H1 (cell line): ENCODE measurements at regions not wholly inside any gene's neighbourhood (a gene's known extent, or its start where the extent isn't known, plus 50 kb on each side); places are given as distances from the start of the nearest gene placed in this dataset.

ENCODE experiments used
- CTCF ChIA-PET: fragments of 300-600 bp; sonication (Branson Sonifier 250); formaldehyde crosslinking; loops from one replicate; lab custom pipeline; 2021; ENCODE audit not compliant: partially characterized antibody; lab: Charles Lee
- POLR2A ChIA-PET: fragments of 300-600 bp; sonication (Branson Sonifier 250); formaldehyde crosslinking; loops from one replicate; lab custom pipeline; 2021; ENCODE audit warnings: inconsistent platforms; ENCODE audit not compliant: partially characterized antibody; lab: Charles Lee
- DNase-seq, 2 experiments: peaks; one replicate each; pipeline versions ENCODE4 v3.0.0 to v3.0.0-alpha.2; 2010 to 2022; ENCODE audit warnings: low spot score in 2 of 2, low read depth in 1 of 2, mixed read lengths in 1 of 2
- FAIRE-seq: peaks from 2 replicates; lab custom pipeline; 2011; peaks lifted over from hg19 to GRCh38; lab: Jason Lieb, UNC
- H2AFZ ChIP-seq: 2 replicates; pipeline ENCODE4 v1.8.1; 2012; ENCODE audit warnings: low read length, inconsistent platforms
- H2AK5ac ChIP-seq: 2 replicates; pipeline ENCODE4 v1.6.1; 2013; ENCODE audit warnings: low read depth, low read length
- H2BK120ac ChIP-seq: replicated peaks from 2 replicates; pipeline ENCODE3; 2013; ENCODE audit warnings: low read depth, low read length, inconsistent platforms
- H2BK12ac ChIP-seq: 2 replicates; pipeline ENCODE4 v1.6.1; 2013; ENCODE audit warnings: low read depth, low read length
- H2BK15ac ChIP-seq: 2 replicates; pipeline ENCODE4 v1.6.1; 2013; ENCODE audit warnings: low read length
- H2BK20ac ChIP-seq: 2 replicates; pipeline ENCODE4 v1.6.1; 2013; ENCODE audit warnings: low read length
- H2BK5ac ChIP-seq: 2 replicates; pipeline ENCODE4 v1.6.1; 2013; ENCODE audit warnings: low read depth, low read length
- H3K14ac ChIP-seq: 2 replicates; pipeline ENCODE4 v1.6.1; 2013; ENCODE audit warnings: inconsistent platforms; ENCODE audit not compliant: insufficient read length
- H3K18ac ChIP-seq: 2 replicates; pipeline ENCODE4 v1.6.1; 2013; ENCODE audit warnings: low read length; ENCODE audit errors: extremely low read depth
- H3K23ac ChIP-seq: 2 replicates; pipeline ENCODE4 v1.6.1; 2013; ENCODE audit warnings: inconsistent platforms; ENCODE audit not compliant: insufficient read length
- H3K23me2 ChIP-seq: 2 replicates; pipeline ENCODE4 v1.6.1; 2013; ENCODE audit warnings: low read depth, low read length
- H3K27ac ChIP-seq: 2 replicates; pipeline ENCODE4 v1.6.1; 2011; ENCODE audit warnings: low read depth, low read length, inconsistent platforms
- H3K27me3 ChIP-seq, 4 experiments: replicated peaks in 1 of 4; 1 replicate in 1 of 4; 2 replicates in 3 of 4; pipeline versions ENCODE4 v1.6.1 to v1.8.1; 2011 to 2013; ENCODE audit warnings: low read length in 3 of 4, mild to moderate bottlenecking in 3 of 4, inconsistent platforms in 2 of 4, mixed read lengths in 2 of 4, moderate library complexity in 1 of 4; ENCODE audit not compliant: control insufficient read depth in 3 of 4, insufficient read depth in 3 of 4; ENCODE audit errors: extremely low read depth in 1 of 4
- H3K36me3 ChIP-seq, 4 experiments: 2 replicates each; pipeline versions ENCODE4 v1.6.1 to v1.8.1; 2011 to 2013; ENCODE audit warnings: mild to moderate bottlenecking in 4 of 4, low read length in 3 of 4, moderate library complexity in 2 of 4, control low read depth in 1 of 4, inconsistent platforms in 1 of 4; ENCODE audit not compliant: insufficient read depth in 4 of 4, control insufficient read depth in 2 of 4
- H3K4ac ChIP-seq: replicated peaks from 2 replicates; pipeline ENCODE3; 2013; ENCODE audit warnings: low read length, low read depth, mixed read lengths, inconsistent platforms; ENCODE audit not compliant: insufficient read length
- H3K4me1 ChIP-seq, 4 experiments: replicated peaks in 1 of 4; 1 replicate in 1 of 4; 2 replicates in 3 of 4; pipeline versions ENCODE4 v1.6.1 to v1.8.1; 2011 to 2013; ENCODE audit warnings: low read length in 3 of 4, inconsistent platforms in 2 of 4, mixed read lengths in 1 of 4; ENCODE audit not compliant: insufficient read depth in 4 of 4, control insufficient read depth in 3 of 4
- H3K4me2 ChIP-seq, 2 experiments: 2 replicates each; pipeline versions ENCODE4 v1.6.1 to v1.8.1; 2011 to 2013; ENCODE audit warnings: low read depth in 2 of 2, low read length in 2 of 2, control low read depth in 1 of 2, inconsistent platforms in 1 of 2, mild to moderate bottlenecking in 1 of 2; ENCODE audit not compliant: insufficient read depth in 1 of 2
- H3K4me3 ChIP-seq, 4 experiments: fragments of 200-600, 300-600 bp in 1 of 4; sonication (generic), shearing (Covaris generic), sonication (Bioruptor Twin) in 1 of 4; 2 replicates each; pipeline versions ENCODE4 v1.5.1 to v1.8.1; 2011 to 2016; ENCODE audit warnings: low read length in 4 of 4, low read depth in 3 of 4, control low read depth in 2 of 4, inconsistent platforms in 2 of 4, mild to moderate bottlenecking in 2 of 4, mixed read lengths in 1 of 4, moderate library complexity in 1 of 4; ENCODE audit not compliant: insufficient read depth in 2 of 4; ENCODE audit errors: extremely low read depth in 1 of 4
- H3K56ac ChIP-seq: replicated peaks from 2 replicates; pipeline ENCODE3; 2013; ENCODE audit warnings: low read depth, mild to moderate bottlenecking, mixed read lengths, low read length, inconsistent platforms; ENCODE audit not compliant: insufficient read length
- H3K79me1 ChIP-seq: 2 replicates; pipeline ENCODE4 v1.6.1; 2013; ENCODE audit warnings: low read depth, low read length, control low read depth
- H3K79me2 ChIP-seq, 2 experiments: 2 replicates each; pipeline versions ENCODE4 v1.6.1 to v1.8.1; 2012 to 2013; ENCODE audit warnings: low read length in 2 of 2, mild to moderate bottlenecking in 2 of 2, inconsistent platforms in 1 of 2; ENCODE audit not compliant: insufficient read depth in 2 of 2, control insufficient read depth in 1 of 2
- H3K9ac ChIP-seq, 4 experiments: replicated peaks in 1 of 4; 1 replicate in 1 of 4; 2 replicates in 3 of 4; pipeline versions ENCODE4 v1.6.1 to v1.8.1; 2011 to 2013; ENCODE audit warnings: low read depth in 3 of 4, low read length in 3 of 4, control low read depth in 2 of 4, mild to moderate bottlenecking in 2 of 4, moderate library complexity in 2 of 4, inconsistent platforms in 1 of 4; ENCODE audit errors: extremely low read depth in 1 of 4
- H3K9me3 ChIP-seq, 2 experiments: 2 replicates each; pipeline versions ENCODE4 v1.6.1 to v1.8.1; 2012 to 2013; ENCODE audit warnings: mild to moderate bottlenecking in 2 of 2, moderate library complexity in 2 of 2, control low read depth in 1 of 2, inconsistent platforms in 1 of 2, low read depth in 1 of 2, low read length in 1 of 2, mixed read lengths in 1 of 2; ENCODE audit not compliant: insufficient read depth in 2 of 2
- H4K20me1 ChIP-seq, 2 experiments: replicated peaks in 1 of 2; 2 replicates each; pipeline versions ENCODE3 to v1.8.1; 2011 to 2013; ENCODE audit warnings: inconsistent platforms in 2 of 2, low read length in 2 of 2, mild to moderate bottlenecking in 1 of 2; ENCODE audit not compliant: insufficient read depth in 2 of 2, control insufficient read depth in 1 of 2
- H4K5ac ChIP-seq: 2 replicates; pipeline ENCODE4 v1.6.1; 2013; ENCODE audit warnings: low read length, low read depth, mixed read lengths, inconsistent platforms; ENCODE audit not compliant: insufficient read length
- H4K8ac ChIP-seq: 2 replicates; pipeline ENCODE4 v1.8.0; 2013; ENCODE audit warnings: mild to moderate bottlenecking, moderate library complexity, low read length, inconsistent platforms; ENCODE audit not compliant: insufficient read depth; ENCODE audit errors: extremely low read depth
- H4K91ac ChIP-seq: replicated peaks from 2 replicates; pipeline ENCODE3; 2013; ENCODE audit warnings: low read length, mixed read lengths, inconsistent platforms; ENCODE audit not compliant: insufficient read length
- CHD2 ChIP-seq: IDR thresholded peaks from 2 replicates; pipeline ENCODE4 v1.6.1; 2012; ENCODE audit warnings: low read length, improper control_type of control experiment
- EP300 ChIP-seq, 2 experiments: IDR thresholded peaks; 1 replicate in 1 of 2; 2 replicates in 1 of 2; pipeline ENCODE4 v1.6.1; 2011 to 2012; ENCODE audit warnings: low read depth in 2 of 2, low read length in 2 of 2, mild to moderate bottlenecking in 2 of 2, borderline replicate concordance in 1 of 2, inconsistent platforms in 1 of 2, moderate library complexity in 1 of 2
- EZH2 ChIP-seq: fragments of 200-600 bp; sonication (generic); IDR thresholded peaks from 2 replicates; pipeline ENCODE4 v1.7.1; 2012; ENCODE audit warnings: low read depth, mild to moderate bottlenecking, moderate library complexity, low read length, inconsistent platforms; ENCODE audit not compliant: severe bottlenecking
- JUN ChIP-seq: IDR thresholded peaks from 2 replicates; pipeline ENCODE4 v1.6.1; 2011; ENCODE audit warnings: low read depth, mild to moderate bottlenecking, improper control_type of control experiment, low read length
- NANOG ChIP-seq: IDR thresholded peaks from 2 replicates; pipeline ENCODE4 v1.6.1; 2011; ENCODE audit warnings: low read length, low read depth, mild to moderate bottlenecking, inconsistent platforms; ENCODE audit not compliant: insufficient read depth, poor library complexity, severe bottlenecking
- POLR2AphosphoS5 ChIP-seq: IDR thresholded peaks from 2 replicates; pipeline ENCODE4 v1.6.1; 2011; ENCODE audit warnings: low read depth, low read length
- RAD21 ChIP-seq, 2 experiments: IDR thresholded peaks in 1 of 2; conservative IDR thresholded peaks in 1 of 2; 2 replicates each; pipeline ENCODE4 v1.6.1; 2011; ENCODE audit warnings: low read depth in 2 of 2, low read length in 2 of 2, improper control_type of control experiment in 1 of 2, inconsistent platforms in 1 of 2, mild to moderate bottlenecking in 1 of 2, moderate library complexity in 1 of 2
- SAP30 ChIP-seq: fragments of 300-600 bp; sonication (generic); IDR thresholded peaks from 2 replicates; pipeline ENCODE4 v1.7.1; 2012; ENCODE audit warnings: low read length, moderate library complexity, mild to moderate bottlenecking, inconsistent platforms; ENCODE audit not compliant: insufficient read depth, insufficient replicate concordance
- SP2 ChIP-seq: IDR thresholded peaks from 2 replicates; pipeline ENCODE4 v1.6.1; 2012; ENCODE audit warnings: mild to moderate bottlenecking, low read length, inconsistent platforms
- SRF ChIP-seq: IDR thresholded peaks from 2 replicates; pipeline ENCODE4 v1.6.1; 2011; ENCODE audit warnings: mild to moderate bottlenecking, low read depth, low read length, moderate library complexity
- TAF7 ChIP-seq: optimal IDR thresholded peaks from 2 replicates; pipeline ENCODE3; 2011; ENCODE audit warnings: low read depth, mild to moderate bottlenecking, inconsistent platforms, low read length, moderate library complexity, borderline replicate concordance
- TEAD4 ChIP-seq: IDR thresholded peaks from 2 replicates; pipeline ENCODE4 v1.6.1; 2012; ENCODE audit warnings: low read depth, low read length, inconsistent platforms, mixed read lengths
- WGBS, 2 experiments: shearing (Covaris generic) in 1 of 2; methylation state at CpG; one replicate each; pipeline versions ENCODE4 v1.1.6 to v1.1.7; 2013 to 2015; ENCODE audit warnings: low lambda C conversion rate in 2 of 2, mixed read lengths in 2 of 2, inconsistent platforms in 1 of 2, low coverage in 1 of 2, missing lambda C conversion rate in 1 of 2; ENCODE audit not compliant: insufficient replicate concordance in 2 of 2, insufficient coverage in 1 of 2, insufficient read length in 1 of 2; ENCODE audit errors: extremely low coverage in 1 of 2, missing lambda C conversion rate in 1 of 2; 5-methylcytosine and 5-hydroxymethylcytosine counted together
- TF ChIP-seq, protein P1 (sequence below): IDR thresholded peaks from 2 replicates; pipeline ENCODE4 v1.6.1; 2012; ENCODE audit warnings: inconsistent platforms

GRCh38 chr1:30001732-30002039 is 721.7 kb downstream of the MATN1 start:
- Histone ChIP-seq H3K23me2 (no peaks in the 10 kb centered on the region), H4K5ac (no peak overlapping the region), H3K14ac (no peak overlapping the region), H3K18ac (0 out of 2 replicates have a peak overlapping the region, but pooled peaks have one; percentile 27), H3K4ac (no peak overlapping the region), H2BK15ac (no peak overlapping the region), H3K4me1 (peaks cover 1 to 21% (median 7%) of the 10 kb centered on the region in 4 experiments), H3K56ac (no peak overlapping the region), H3K4me2 (no peak overlapping the region), H4K8ac (peak overlapping the region; percentile 45; the same call in 1 of the 2 replicates), H3K27me3 (no peaks in the 10 kb centered on the region), H3K4me3 (no peak overlapping the region), H3K79me2 (no peaks in the 10 kb centered on the region), H3K9me3 (no peaks in the 10 kb centered on the region), H4K20me1 (no peaks in the 10 kb centered on the region), H2AFZ (no peak overlapping the region), H3K9ac (no peak overlapping the region), H2BK120ac (no peak overlapping the region), H3K23ac (no peak overlapping the region), H2BK5ac (no peak overlapping the region), H3K36me3 (no peaks in the 10 kb centered on the region), H2AK5ac (0 out of 2 replicates have a peak overlapping the region, but pooled peaks have one; percentile 28), H4K91ac (no peak overlapping the region), H3K27ac (no peak overlapping the region), H2BK20ac (no peak overlapping the region), H3K79me1 (no peaks in the 10 kb centered on the region), H2BK12ac (peak overlapping the region; percentile 81; the same call in 1 of the 2 replicates)
- CTCF ChIA-PET: interaction anchor here (1.0 kb wide), 2 partner anchors 11 to 19 kb away, joined by 3 read pairs; no protein-coding TSS in a partner anchor
- POLR2A ChIA-PET: no interaction called here
- DNase-seq (no peak), FAIRE-seq (no peak)
- 85% methylated on average over 5 of the region's 5 CpGs; no CpG with 5 or more reads in 1 of the 2 experiments for WGBS, 2 experiments
- TF ChIP-seq JUN (no peak), EZH2 (no peak), TAF7 (no peak), EP300 (IDR thresholded peaks at IDR 0.05; ENCODE audit: borderline replicate concordance in 1 of 2, low read depth in 2 of 2, low read length in 2 of 2) (no peak), NANOG (no peak), RAD21 (IDR thresholded peaks at IDR 0.05 in 1 of 2, conservative IDR thresholded peaks at IDR 0.05 in 1 of 2; ENCODE audit: low read depth in 2 of 2, low read length in 2 of 2) (no peak), SP2 (no peak), TEAD4 (no peak), POLR2AphosphoS5 (no peak), SAP30 (no peak), SRF (no peak), CHD2 (no peak)
- TF ChIP-seq, protein P1, sequence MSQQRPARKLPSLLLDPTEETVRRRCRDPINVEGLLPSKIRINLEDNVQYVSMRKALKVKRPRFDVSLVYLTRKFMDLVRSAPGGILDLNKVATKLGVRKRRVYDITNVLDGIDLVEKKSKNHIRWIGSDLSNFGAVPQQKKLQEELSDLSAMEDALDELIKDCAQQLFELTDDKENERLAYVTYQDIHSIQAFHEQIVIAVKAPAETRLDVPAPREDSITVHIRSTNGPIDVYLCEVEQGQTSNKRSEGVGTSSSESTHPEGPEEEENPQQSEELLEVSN: no peak
